Body of pancreas (tissue), 4 donors: ENCODE measurements at regions not wholly inside any gene's neighbourhood (a gene's known extent, or its start where the extent isn't known, plus 50 kb on each side); places are given as distances from the start of the nearest gene placed in this dataset.
A peak's percentile ranks its signal among the peaks of the same experiment; 100 is the strongest.
"Not testable (repeated sequence)": the region's sequence is repeated elsewhere in the genome, so short reads cannot be mapped to it uniquely, and the experiment has no call there.

ENCODE experiments used
- ATAC-seq: fragments of 150-250 bp; one replicate; pipeline ENCODE4 v1.9.1; 2016
- DNase-seq, 4 donors: peaks; one replicate each; pipeline ENCODE4 v3.0.0-alpha.2; 2019
- H3K27ac ChIP-seq, 4 donors: fragments of 200-600 bp; sonication (generic); 1 replicate in 3 of 4; 2 replicates in 1 of 4; pipeline versions ENCODE4 v1.5.1 to v1.6.1; 2016 to 2019; ENCODE audit warnings: mild to moderate bottlenecking in 1 of 4, mixed read lengths in 1 of 4, moderate library complexity in 1 of 4
- H3K27me3 ChIP-seq, 2 donors: fragments of 200-600 bp; sonication (generic); one replicate each; pipeline ENCODE4 v1.6.0; 2016; ENCODE audit warnings: mild to moderate bottlenecking in 1 of 2
- H3K36me3 ChIP-seq, 2 donors: fragments of 200-600 bp; sonication (generic); replicated peaks in 1 of 2; 2 replicates each; pipeline ENCODE4 v1.5.1; 2016; ENCODE audit warnings: low read depth in 2 of 2; ENCODE audit not compliant: insufficient read depth in 1 of 2
- H3K4me1 ChIP-seq: fragments of 200-600 bp; sonication (generic); one replicate; pipeline ENCODE4 v1.6.0; 2016
- H3K4me3 ChIP-seq, 2 donors: fragments of 200-600 bp; sonication (generic); 1 replicate in 1 of 2; 2 replicates in 1 of 2; pipeline ENCODE4 v1.5.1; 2016 to 2019
- H3K9me3 ChIP-seq, 3 donors: fragments of 200-600 bp; sonication (generic); 1 replicate in 2 of 3; 2 replicates in 1 of 3; pipeline ENCODE4 v1.5.1; 2016
- CTCF ChIP-seq, 7 experiments: fragments of 450-650 bp in 4 of 7; fragments of 200-600 bp in 3 of 7; sonication (generic) in 3 of 7; IDR thresholded peaks; one replicate each; pipeline ENCODE4 v1.5.1; 2016 to 2019; ENCODE audit warnings: antibody characterized with exemption in 7 of 7
- POLR2A ChIP-seq, 3 donors: fragments of 450-650 bp; IDR thresholded peaks; one replicate each; pipeline ENCODE4 v1.6.1; 2016; ENCODE audit warnings: antibody characterized with exemption in 3 of 3, mild to moderate bottlenecking in 2 of 3
- WGBS, 2 donors: methylation state at CpG; one replicate each; pipeline ENCODE4 v1.1.5; 2017; 5-methylcytosine and 5-hydroxymethylcytosine counted together
- intact Hi-C: fragments of 100-400 bp; cut with DNase I; formaldehyde crosslinking; loops from one replicate; pipeline ENCODE4 v1.15.1; 2023

DNA sequence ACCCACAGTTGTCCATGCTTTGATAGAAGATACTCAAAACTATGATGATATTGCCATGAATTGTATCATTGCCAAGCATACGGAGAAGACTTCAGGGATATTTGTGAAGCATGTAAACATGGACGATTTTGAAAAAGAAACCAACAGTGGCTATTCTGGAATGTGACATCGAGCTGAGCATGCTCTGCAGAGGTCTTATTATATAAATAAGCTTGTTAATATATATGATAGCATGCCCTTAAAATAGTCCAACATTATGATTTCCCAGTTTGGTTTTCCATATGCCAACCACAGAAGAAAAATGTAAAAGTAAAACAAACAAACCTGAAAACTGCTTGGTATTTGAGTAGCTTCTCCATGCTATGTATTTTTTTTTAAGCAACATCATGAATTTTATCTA, 159.1 kb downstream of the LNPK start:
- WGBS, 2 donors, result 39 to 47% methylated on average over 3 of the region's 3 CpGs
- TF ChIP-seq POLR2A (IDR thresholded peaks at IDR 0.05) (no peak), CTCF (IDR thresholded peaks at IDR 0.05) (no peak)

DNA sequence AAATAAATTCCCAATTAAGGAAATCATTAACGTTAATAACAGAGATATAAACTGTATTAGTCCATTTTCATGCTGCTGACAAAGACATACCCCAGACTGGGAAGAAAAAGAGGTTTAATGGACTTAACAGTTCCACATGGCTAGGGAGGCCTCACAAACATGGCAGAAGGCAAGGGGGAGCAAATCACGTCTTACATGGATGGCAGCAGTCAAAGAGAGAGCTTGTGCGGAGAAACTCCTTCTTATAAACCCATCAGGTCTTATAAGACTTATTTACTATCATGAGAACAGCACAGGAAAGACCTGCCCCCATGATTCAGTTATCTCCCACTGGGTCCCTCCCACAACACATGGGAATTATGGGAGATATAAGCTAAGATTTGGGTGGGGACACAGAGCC, 161.3 kb downstream of the LNPK start:
- DNase-seq, H3K27me3 ChIP-seq, H3K27ac ChIP-seq, intact Hi-C loops, H3K36me3 ChIP-seq, H3K4me1 ChIP-seq, ATAC-seq, H3K4me3 ChIP-seq, H3K9me3 ChIP-seq: not testable (repeated sequence)
- 65 to 71% methylated on average over 3 of the region's 3 CpGs for WGBS, 2 donors

More for the DNA sequence above, 159.1 kb downstream of the LNPK start:
- Histone ChIP-seq H3K27me3 (no peaks in the 10 kb centered on the region), H3K4me3 (no peak overlapping the region), H3K36me3 (no peaks in the 10 kb centered on the region), H3K27ac (no peak overlapping the region), H3K4me1 (no peaks in the 10 kb centered on the region), H3K9me3 (no peaks in the 10 kb centered on the region)
- no peak for DNase-seq
- ATAC-seq, result no peak
- intact Hi-C loops, result no loop called here

GRCh38 chr2:175840256-175840655, 161.8 kb downstream of the LNPK start:
- intact Hi-C loops, result no loop called here

DNA sequence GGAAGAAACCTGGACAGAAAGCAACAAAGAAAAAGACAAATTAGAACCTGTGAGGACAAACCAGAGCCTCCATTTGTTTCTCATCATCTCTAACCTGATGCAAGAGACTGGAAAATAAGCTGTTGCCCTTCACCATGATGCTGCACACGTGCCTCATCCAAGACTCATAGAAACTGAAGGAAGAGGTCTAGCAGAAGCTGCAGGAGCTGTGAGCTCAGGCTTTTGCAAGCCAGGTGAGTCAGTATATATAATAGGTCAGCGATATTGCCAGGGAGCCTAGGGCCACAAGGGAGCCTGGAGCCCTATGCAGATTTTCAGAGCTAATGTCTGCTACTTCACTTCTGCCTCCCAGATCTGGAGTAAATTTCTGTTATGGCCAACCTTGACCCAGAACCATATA, 163.1 kb downstream of the LNPK start:
- 46 to 66% methylated on average over 2 of the region's 2 CpGs for WGBS, 2 donors

More at GRCh38 chr2:175840256-175840655, 161.8 kb downstream of the LNPK start:
- no peak for ATAC-seq
- H3K4me3 ChIP-seq, result no peak overlapping the region
- 50 to 63% methylated on average over 1 of the region's 1 CpG for WGBS, 2 donors
- no peaks in the 10 kb centered on the region for H3K27me3 ChIP-seq
- no peak for TF ChIP-seq POLR2A (IDR thresholded peaks at IDR 0.05)
- TF ChIP-seq CTCF (IDR thresholded peaks at IDR 0.05), result no peak
- H3K9me3 ChIP-seq, result no peaks in the 10 kb centered on the region
- no peak overlapping the region for H3K27ac ChIP-seq
- H3K4me1 ChIP-seq, result no peaks in the 10 kb centered on the region
- no peak for DNase-seq
- H3K36me3 ChIP-seq, result no peaks in the 10 kb centered on the region

GRCh38 chr2:175837046-175837445, 165.0 kb downstream of the LNPK start:
- no peaks in the 10 kb centered on the region for H3K27me3 ChIP-seq
- no peak overlapping the region for H3K27ac ChIP-seq
- ATAC-seq, result no peak

More for the DNA sequence above, 163.1 kb downstream of the LNPK start:
- TF ChIP-seq CTCF (IDR thresholded peaks at IDR 0.05) (no peak), POLR2A (IDR thresholded peaks at IDR 0.05) (no peak)
- H3K27ac ChIP-seq, result no peak overlapping the region
- DNase-seq (no peak), ATAC-seq (no peak)
- no peaks in the 10 kb centered on the region for H3K4me1 ChIP-seq
- no peak overlapping the region for H3K4me3 ChIP-seq
- intact Hi-C loops, result no loop called here
- H3K27me3 ChIP-seq, result no peaks in the 10 kb centered on the region
- H3K36me3 ChIP-seq, result no peaks in the 10 kb centered on the region
- H3K9me3 ChIP-seq, result no peaks in the 10 kb centered on the region

More at GRCh38 chr2:175837046-175837445, 165.0 kb downstream of the LNPK start:
- H3K36me3 ChIP-seq, result no peaks in the 10 kb centered on the region
- TF ChIP-seq CTCF (IDR thresholded peaks at IDR 0.05) (no peak), POLR2A (IDR thresholded peaks at IDR 0.05) (no peak)
- H3K9me3 ChIP-seq, result no peaks in the 10 kb centered on the region
- WGBS, 2 donors, result 56 to 60% methylated on average over 3 of the region's 3 CpGs
- intact Hi-C loops, result no loop called here
- no peaks in the 10 kb centered on the region for H3K4me1 ChIP-seq
- peak in 1 of 4 donors; percentile 22 for DNase-seq
- H3K4me3 ChIP-seq, result no peak overlapping the region
